Fibroblast of mammary gland (primary cell): ENCODE measurements at regions not wholly inside any gene's neighbourhood (a gene's known extent, or its start where the extent isn't known, plus 50 kb on each side); places are given as distances from the start of the nearest gene placed in this dataset.
A peak's percentile ranks its signal among the peaks of the same experiment; 100 is the strongest.

Source experiments
- DNase-seq: peaks from one replicate; pipeline ENCODE4 v3.0.0-alpha.2; 2010; ENCODE audit warnings: low read depth
- H3K4me3 ChIP-seq: 2 replicates; pipeline ENCODE4 v1.5.1; 2011; ENCODE audit warnings: low read depth, mild to moderate bottlenecking, low read length, moderate library complexity; ENCODE audit not compliant: control insufficient read depth
- TF ChIP-seq, protein P1 (sequence below): conservative IDR thresholded peaks from 2 replicates; pipeline ENCODE4 v1.5.1; 2011; ENCODE audit warnings: low read depth, low read length, inconsistent platforms; ENCODE audit not compliant: control insufficient read depth, insufficient read depth

DNA sequence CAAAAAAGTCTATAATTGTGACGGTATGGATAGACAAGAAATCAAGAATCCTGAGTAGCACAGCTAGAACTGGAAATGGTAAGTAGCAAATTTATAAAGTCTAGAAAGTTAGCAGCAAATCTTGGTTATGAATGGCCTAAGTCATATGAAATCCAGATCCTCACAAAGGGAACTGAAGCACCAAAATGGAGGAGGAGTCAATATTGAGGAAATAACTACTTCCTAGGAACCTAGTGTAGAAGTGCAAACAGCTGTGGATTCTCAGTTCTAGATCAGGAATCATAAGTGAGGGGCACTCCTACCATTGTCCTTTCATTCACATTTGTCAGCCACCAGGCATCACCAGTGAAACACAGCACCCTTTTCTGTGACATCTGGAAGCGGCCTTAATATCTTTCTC lies 202.2 kb upstream of the DCN start:
- TF ChIP-seq, protein P1, sequence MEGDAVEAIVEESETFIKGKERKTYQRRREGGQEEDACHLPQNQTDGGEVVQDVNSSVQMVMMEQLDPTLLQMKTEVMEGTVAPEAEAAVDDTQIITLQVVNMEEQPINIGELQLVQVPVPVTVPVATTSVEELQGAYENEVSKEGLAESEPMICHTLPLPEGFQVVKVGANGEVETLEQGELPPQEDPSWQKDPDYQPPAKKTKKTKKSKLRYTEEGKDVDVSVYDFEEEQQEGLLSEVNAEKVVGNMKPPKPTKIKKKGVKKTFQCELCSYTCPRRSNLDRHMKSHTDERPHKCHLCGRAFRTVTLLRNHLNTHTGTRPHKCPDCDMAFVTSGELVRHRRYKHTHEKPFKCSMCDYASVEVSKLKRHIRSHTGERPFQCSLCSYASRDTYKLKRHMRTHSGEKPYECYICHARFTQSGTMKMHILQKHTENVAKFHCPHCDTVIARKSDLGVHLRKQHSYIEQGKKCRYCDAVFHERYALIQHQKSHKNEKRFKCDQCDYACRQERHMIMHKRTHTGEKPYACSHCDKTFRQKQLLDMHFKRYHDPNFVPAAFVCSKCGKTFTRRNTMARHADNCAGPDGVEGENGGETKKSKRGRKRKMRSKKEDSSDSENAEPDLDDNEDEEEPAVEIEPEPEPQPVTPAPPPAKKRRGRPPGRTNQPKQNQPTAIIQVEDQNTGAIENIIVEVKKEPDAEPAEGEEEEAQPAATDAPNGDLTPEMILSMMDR: no peak
- DNase-seq: no peak

DNA sequence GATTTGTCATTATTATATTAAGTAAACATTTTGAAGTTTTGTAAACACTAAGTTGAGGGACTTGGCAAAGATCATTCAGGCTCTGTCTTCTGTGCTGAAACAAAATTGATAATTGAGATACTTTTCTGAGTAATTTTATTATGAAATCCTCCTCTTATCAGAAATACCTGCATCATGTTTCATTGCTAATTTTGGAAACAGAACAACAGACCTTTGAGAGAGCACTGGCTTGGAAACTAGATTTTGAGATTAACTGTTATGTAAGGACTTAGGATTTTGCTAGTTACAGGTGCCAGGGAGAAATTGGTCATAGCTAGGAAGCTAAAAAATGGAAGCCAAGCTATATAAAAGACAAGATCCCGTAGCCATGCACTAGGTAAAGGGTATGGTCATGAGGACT lies 201.7 kb upstream of the DCN start:
- no peak overlapping the region for H3K4me3 ChIP-seq
- TF ChIP-seq, protein P1: no peak
- DNase-seq: no peak

More for the DNA sequence above, 202.2 kb upstream of the DCN start:
- H3K4me3 ChIP-seq: no peak overlapping the region

GRCh38 chr12:91383099-91383498 lies 200.5 kb upstream of the DCN start:
- no peak overlapping the region for H3K4me3 ChIP-seq
- TF ChIP-seq, protein P1: no peak
- DNase-seq: peak; percentile 42

GRCh38 chr12:91382081-91382543 lies 199.5 kb upstream of the DCN start:
- peak; percentile 83 for DNase-seq
- TF ChIP-seq, protein P1: peak; percentile 97

GRCh38 chr12:91381309-91381804 lies 198.7 kb upstream of the DCN start:
- peak overlapping the region; percentile 55 for H3K4me3 ChIP-seq
- peak; percentile 84 for DNase-seq
- TF ChIP-seq, protein P1: no peak

More at GRCh38 chr12:91382081-91382543, 199.5 kb upstream of the DCN start:
- peak overlapping the region; percentile 55 for H3K4me3 ChIP-seq

DNA sequence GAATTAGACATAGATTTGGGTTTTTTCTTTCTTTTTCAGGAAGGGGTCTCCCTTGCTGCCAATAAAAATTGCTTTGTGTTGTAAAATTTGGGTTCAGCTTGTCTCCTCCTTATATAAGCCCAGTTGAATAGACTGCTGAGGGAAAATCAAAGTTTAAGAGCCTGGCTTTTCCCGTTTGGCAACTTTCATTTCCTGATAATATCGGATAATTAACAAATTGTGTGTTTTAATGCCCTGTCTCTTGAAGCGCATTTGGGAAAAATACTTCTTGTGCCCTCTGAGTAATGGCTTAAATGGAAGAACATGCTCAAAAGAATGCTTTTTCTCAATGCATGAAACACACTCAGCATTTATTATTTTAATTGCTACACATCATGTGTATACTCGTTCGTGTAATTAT lies 198.0 kb upstream of the DCN start:
- TF ChIP-seq, protein P1: no peak
- no peak overlapping the region for H3K4me3 ChIP-seq
- DNase-seq: no peak

DNA sequence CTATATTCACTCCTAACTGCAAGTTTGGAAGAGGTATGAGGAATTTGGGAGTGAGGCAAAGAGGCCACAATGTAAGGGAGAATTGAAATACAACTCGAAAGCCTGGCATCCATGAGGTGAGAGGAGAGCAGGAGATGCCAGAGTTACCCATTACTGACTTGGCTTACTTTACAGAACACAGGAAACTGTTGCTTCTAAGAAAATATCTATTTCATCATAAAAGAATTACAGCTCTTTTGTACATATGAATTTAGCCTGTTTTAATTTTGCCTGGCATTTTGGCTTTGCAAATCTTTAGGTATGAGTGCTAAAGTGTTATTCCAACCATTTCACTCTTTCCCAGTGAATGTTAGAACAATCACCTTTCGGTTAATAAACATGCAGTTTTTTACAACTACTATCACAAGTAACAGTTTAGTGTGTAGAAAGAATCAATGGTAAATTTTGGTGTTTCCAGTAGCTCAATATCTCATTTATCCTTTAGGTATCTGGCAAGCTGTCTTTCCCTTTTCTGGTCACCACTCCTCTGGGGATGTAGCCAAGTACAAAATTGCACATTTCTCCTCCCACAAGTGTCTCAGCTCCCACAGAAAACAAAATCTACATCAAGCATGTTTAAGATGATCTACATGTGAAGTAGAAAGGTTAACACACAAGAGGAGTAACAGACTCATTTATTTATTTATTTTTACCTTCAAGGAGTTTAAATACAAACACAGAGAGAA lies 196.6 kb upstream of the DCN start:
- DNase-seq: no peak
- TF ChIP-seq, protein P1: no peak
- H3K4me3 ChIP-seq: no peak overlapping the region
